Testis (tissue), 2 donors: ENCODE measurements at regions not wholly inside any gene's neighbourhood (a gene's known extent, or its start where the extent isn't known, plus 50 kb on each side); places are given as distances from the start of the nearest gene placed in this dataset.
"Not testable (repeated sequence)": the region's sequence is repeated elsewhere in the genome, so short reads cannot be mapped to it uniquely, and the experiment has no call there.

Experiments used
- DNase-seq: peaks from one replicate; pipeline ENCODE4 v3.0.0-alpha.2; 2019
- H3K27ac ChIP-seq, 2 donors: fragments of 200-600 bp; sonication (generic); one replicate each; pipeline ENCODE4 v1.5.1; 2019
- H3K27me3 ChIP-seq: fragments of 200-600 bp; sonication (generic); one replicate; pipeline ENCODE4 v1.5.1; 2019
- H3K36me3 ChIP-seq: fragments of 200-600 bp; sonication (generic); one replicate; pipeline ENCODE4 v1.5.1; 2017; ENCODE audit warnings: low read depth; ENCODE audit errors: missing control alignments
- H3K4me1 ChIP-seq: fragments of 200-600 bp; sonication (generic); one replicate; pipeline ENCODE4 v1.5.1; 2019
- H3K4me3 ChIP-seq, 2 donors: fragments of 200-600 bp; sonication (generic); one replicate each; pipeline ENCODE4 v1.5.1; 2017 to 2019
- H3K9me3 ChIP-seq: fragments of 200-600 bp; sonication (generic); one replicate; pipeline ENCODE4 v1.5.1; 2017
- CTCF ChIP-seq, 3 experiments: fragments of 450-650 bp in 2 of 3; fragments of 200-600 bp in 1 of 3; sonication (generic) in 1 of 3; IDR thresholded peaks; one replicate each; pipeline ENCODE4 v1.5.1; 2016 to 2019; ENCODE audit warnings: antibody characterized with exemption in 3 of 3, mild to moderate bottlenecking in 2 of 3, moderate library complexity in 1 of 3
- POLR2A ChIP-seq: fragments of 450-650 bp; IDR thresholded peaks from one replicate; pipeline ENCODE4 v1.6.1; 2017; ENCODE audit warnings: antibody characterized with exemption, mild to moderate bottlenecking, moderate library complexity
- WGBS, 2 donors: methylation state at CpG; one replicate each; pipeline ENCODE4 v1.1.5; 2018; 5-methylcytosine and 5-hydroxymethylcytosine counted together
- intact Hi-C: fragments of 100-400 bp; cut with DNase I; formaldehyde crosslinking; loops from one replicate; pipeline ENCODE4 v1.15.1; 2023; ENCODE audit warnings: low total_unique reads

GRCh38 chr17:77619851-77620250, 338.7 kb upstream of the TNRC6C start:
- H3K27ac ChIP-seq, result no peak overlapping the region
- 87 to 93% methylated on average over 5 of the region's 5 CpGs for WGBS, 2 donors
- intact Hi-C loops, result no loop called here

GRCh38 chr17:77620282-77620681, 338.2 kb upstream of the TNRC6C start:
- 88 to 93% methylated on average over 5 of the region's 5 CpGs for WGBS, 2 donors
- Histone ChIP-seq H3K9me3 (no peaks in the 10 kb centered on the region), H3K4me3 (no peak overlapping the region), H3K27ac (no peak overlapping the region), H3K27me3 (no peaks in the 10 kb centered on the region), H3K4me1 (peaks cover 4% of the 10 kb centered on the region), H3K36me3 (no peaks in the 10 kb centered on the region)
- no peak for DNase-seq
- TF ChIP-seq POLR2A, result no peak
- no peak for TF ChIP-seq CTCF (IDR thresholded peaks at IDR 0.05)
- intact Hi-C loops, result no loop called here

More at GRCh38 chr17:77619851-77620250, 338.7 kb upstream of the TNRC6C start:
- Histone ChIP-seq H3K36me3 (no peaks in the 10 kb centered on the region), H3K27me3 (no peaks in the 10 kb centered on the region), H3K4me3 (no peak overlapping the region), H3K4me1 (peaks cover 4% of the 10 kb centered on the region), H3K9me3 (no peaks in the 10 kb centered on the region)
- TF ChIP-seq POLR2A (no peak), CTCF (IDR thresholded peaks at IDR 0.05) (no peak)
- DNase-seq, result no peak

- DNase-seq, intact Hi-C loops, H3K9me3 ChIP-seq, H3K36me3 ChIP-seq, H3K4me3 ChIP-seq, H3K27ac ChIP-seq, H3K4me1 ChIP-seq, H3K27me3 ChIP-seq: not testable (repeated sequence)
- WGBS, 2 donors, result 95 to 97% methylated on average over 6 of the region's 6 CpGs
Measured at GRCh38 chr17:77622084-77622483, 336.4 kb upstream of the TNRC6C start.

GRCh38 chr17:77622647-77623046, 335.9 kb upstream of the TNRC6C start:
- Histone ChIP-seq H3K36me3 (no peaks in the 10 kb centered on the region), H3K27ac (no peak overlapping the region), H3K27me3 (no peaks in the 10 kb centered on the region), H3K9me3 (no peaks in the 10 kb centered on the region), H3K4me1 (no peaks in the 10 kb centered on the region), H3K4me3 (no peak overlapping the region)
- TF ChIP-seq CTCF (IDR thresholded peaks at IDR 0.05) (no peak), POLR2A (no peak)
- intact Hi-C loops, result no loop called here
- DNase-seq, result no peak
- WGBS, 2 donors, result 88 to 94% methylated on average over 4 of the region's 4 CpGs

GRCh38 chr17:77623321-77623720, 335.2 kb upstream of the TNRC6C start:
- intact Hi-C loops, H3K36me3 ChIP-seq, H3K27ac ChIP-seq, H3K4me1 ChIP-seq, H3K27me3 ChIP-seq, DNase-seq, H3K9me3 ChIP-seq, H3K4me3 ChIP-seq: not testable (repeated sequence)
- 83 to 98% methylated on average over 10 of the region's 10 CpGs for WGBS, 2 donors

GRCh38 chr17:77628035-77628434, 330.5 kb upstream of the TNRC6C start:
- 94 to 95% methylated on average over 2 of the region's 2 CpGs for WGBS, 2 donors
- DNase-seq, result no peak
- no peak for TF ChIP-seq CTCF (IDR thresholded peaks at IDR 0.05)
- no peak for TF ChIP-seq POLR2A
- Histone ChIP-seq H3K27ac (no peak overlapping the region), H3K9me3 (no peaks in the 10 kb centered on the region), H3K36me3 (no peaks in the 10 kb centered on the region), H3K4me1 (no peaks in the 10 kb centered on the region), H3K4me3 (no peak overlapping the region), H3K27me3 (no peaks in the 10 kb centered on the region)
- intact Hi-C loops, result no loop called here

GRCh38 chr17:77629284-77629683, 329.2 kb upstream of the TNRC6C start:
- H3K4me1 ChIP-seq, H3K4me3 ChIP-seq, H3K27me3 ChIP-seq, DNase-seq, H3K9me3 ChIP-seq, intact Hi-C loops, H3K27ac ChIP-seq, H3K36me3 ChIP-seq: not testable (repeated sequence)
- 79 to 93% methylated on average over 2 of the region's 2 CpGs for WGBS, 2 donors
